ENCODE measurements at regions not wholly inside any gene's neighbourhood (a gene's known extent, or its start where the extent isn't known, plus 50 kb on each side); places are given as distances from the start of the nearest gene placed in this dataset.

- no peaks in the 10 kb centered on the region for H3K27me3 ChIP-seq (ENCODE audit: control insufficient read depth in 2 of 2, insufficient read depth in 2 of 2, low read length in 2 of 2)
- no peaks in the 10 kb centered on the region for H3K36me3 ChIP-seq (ENCODE audit: control insufficient read depth in 2 of 2, extremely low read depth in 1 of 2, insufficient read depth in 2 of 2, low read length in 2 of 2)
- H3K79me2 ChIP-seq (ENCODE audit: control insufficient read depth, insufficient read depth, low read length) = no peaks in the 10 kb centered on the region
- dilution Hi-C loops (cut with MboI; ENCODE audit: extremely low pct_ligation_motif_present, low sequenced_read_pairs) = no loop called here
- TF ChIP-seq, protein P1, sequence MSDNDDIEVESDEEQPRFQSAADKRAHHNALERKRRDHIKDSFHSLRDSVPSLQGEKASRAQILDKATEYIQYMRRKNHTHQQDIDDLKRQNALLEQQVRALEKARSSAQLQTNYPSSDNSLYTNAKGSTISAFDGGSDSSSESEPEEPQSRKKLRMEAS (IDR thresholded peaks at IDR 0.05; ENCODE audit: insufficient read depth, insufficient read length) = no peak
- TF ChIP-seq POLR2AphosphoS5 (IDR thresholded peaks at IDR 0.05; ENCODE audit: insufficient read depth, low read depth, low read length) (no peak), FOS (IDR thresholded peaks at IDR 0.05; ENCODE audit: borderline replicate concordance, insufficient read depth, low read length) (no peak), MYC (IDR thresholded peaks at IDR 0.05; ENCODE audit: low read depth, low read length) (no peak), POLR2A (IDR thresholded peaks at IDR 0.05; ENCODE audit: low read depth, low read length) (no peak), EZH2 (IDR thresholded peaks at IDR 0.05; ENCODE audit: borderline replicate concordance, low read depth, low read length, severe bottlenecking) (no peak), JUN (IDR thresholded peaks at IDR 0.05; ENCODE audit: borderline replicate concordance, insufficient read depth, insufficient read length, low read depth) (no peak), GATA2 (IDR thresholded peaks at IDR 0.05; ENCODE audit: insufficient read depth, insufficient read length, low read depth, low read length) (no peak), CTCF (IDR thresholded peaks at IDR 0.05; ENCODE audit: extremely low read depth in 1 of 2, insufficient read depth in 1 of 2, low read depth in 1 of 2, low read length in 2 of 2) (no peak)
- H2AFZ ChIP-seq (ENCODE audit: low read depth, low read length) = no peak overlapping the region
- H4K20me1 ChIP-seq (replicated peaks; ENCODE audit: control insufficient read depth, extremely low read depth, insufficient read depth, low read length) = no peaks in the 10 kb centered on the region
- POLR2A ChIA-PET = no interaction called here
- H3K4me3 ChIP-seq (replicated peaks in 1 of 3; ENCODE audit: insufficient read depth in 1 of 3, low read depth in 1 of 3, low read length in 3 of 3) = no peak overlapping the region
- H3K4me2 ChIP-seq (ENCODE audit: insufficient read depth, low read length) = no peak overlapping the region
- BruUV-seq (replicated peaks) = no TSS peak
- no peaks in the 10 kb centered on the region for H3K9me1 ChIP-seq (replicated peaks; ENCODE audit: control insufficient read depth, extremely low read depth, insufficient read depth, low read length)
- no peak for FAIRE-seq
- CTCF ChIA-PET = no interaction called here
- intact Hi-C loops (cut with micrococcal nuclease) = no loop called here
- H3K4me1 ChIP-seq (ENCODE audit: control insufficient read depth, extremely low read depth, insufficient read depth, low read length) = no peaks in the 10 kb centered on the region
- H3K9me3 ChIP-seq (replicated peaks; ENCODE audit: control insufficient read depth, insufficient read depth, low read length) = no peaks in the 10 kb centered on the region
- H3K27ac ChIP-seq (ENCODE audit: insufficient read depth, low read depth, low read length) = no peak overlapping the region
- DNase-seq (ENCODE audit: low read depth, low spot score) = no peak
- H3K9ac ChIP-seq (replicated peaks; ENCODE audit: extremely low read depth, insufficient read depth, low read length) = no peak overlapping the region
Measured at GRCh38 chr19:28880735-28881401, 332.1 kb downstream of the UQCRFS1 start.

Measured in endothelial cell of umbilical vein (primary cell).